Mesodermal cell (in vitro differentiated cells): ENCODE measurements at regions not wholly inside any gene's neighbourhood (a gene's known extent, or its start where the extent isn't known, plus 50 kb on each side); places are given as distances from the start of the nearest gene placed in this dataset.
A peak's percentile ranks its signal among the peaks of the same experiment; 100 is the strongest.

ENCODE experiments used
- H3K27ac ChIP-seq: 2 replicates; pipeline ENCODE4 v1.7.0; 2013; ENCODE audit warnings: mild to moderate bottlenecking, low read depth, low read length, moderate library complexity; ENCODE audit not compliant: severe bottlenecking
- H3K36me3 ChIP-seq: 2 replicates; pipeline ENCODE4 v1.7.1; 2013; ENCODE audit warnings: mild to moderate bottlenecking, low read length, moderate library complexity; ENCODE audit not compliant: control insufficient read depth, insufficient read depth
- H3K4me1 ChIP-seq: one replicate; pipeline ENCODE4 v1.7.1; 2013; ENCODE audit warnings: mild to moderate bottlenecking, low read length; ENCODE audit not compliant: insufficient read depth, control insufficient read depth, poor library complexity, severe bottlenecking
- H3K4me3 ChIP-seq: 2 replicates; pipeline ENCODE4 v1.7.0; 2013; ENCODE audit warnings: low read length, control low read depth, mild to moderate bottlenecking; ENCODE audit not compliant: insufficient read depth, poor library complexity, severe bottlenecking; ENCODE audit errors: extremely low read depth
- H3K9me3 ChIP-seq: 2 replicates; pipeline ENCODE4 v1.7.1; 2013; ENCODE audit warnings: mild to moderate bottlenecking, low read length, moderate library complexity; ENCODE audit not compliant: control insufficient read depth
- WGBS, 2 experiments: methylation state at CpG; one replicate each; pipeline ENCODE4 v1.1.5; 2013; ENCODE audit warnings: missing lambda C conversion rate in 2 of 2; ENCODE audit not compliant: insufficient coverage in 2 of 2; 5-methylcytosine and 5-hydroxymethylcytosine counted together

- no peak overlapping the region for H3K4me3 ChIP-seq
- H3K36me3 ChIP-seq = no peaks in the 10 kb centered on the region
- no peaks in the 10 kb centered on the region for H3K9me3 ChIP-seq
- 89 to 91% methylated on average over 7 of the region's 8 CpGs for WGBS, 2 experiments
- peak overlapping the region; percentile 74 for H3K27ac ChIP-seq
- no peaks in the 10 kb centered on the region for H3K4me1 ChIP-seq
Measured at GRCh38 chr2:108067820-108068405, 81.6 kb downstream of the SLC5A7 start.

GRCh38 chr2:108069515-108070310 is 83.4 kb downstream of the SLC5A7 start:
- H3K4me3 ChIP-seq = no peak overlapping the region
- WGBS, 2 experiments = 75 to 78% methylated on average over 1 to 4 of the region's 8 CpGs
- H3K4me1 ChIP-seq = no peaks in the 10 kb centered on the region
- no peak overlapping the region for H3K27ac ChIP-seq
- H3K36me3 ChIP-seq = no peaks in the 10 kb centered on the region
- no peaks in the 10 kb centered on the region for H3K9me3 ChIP-seq

DNA sequence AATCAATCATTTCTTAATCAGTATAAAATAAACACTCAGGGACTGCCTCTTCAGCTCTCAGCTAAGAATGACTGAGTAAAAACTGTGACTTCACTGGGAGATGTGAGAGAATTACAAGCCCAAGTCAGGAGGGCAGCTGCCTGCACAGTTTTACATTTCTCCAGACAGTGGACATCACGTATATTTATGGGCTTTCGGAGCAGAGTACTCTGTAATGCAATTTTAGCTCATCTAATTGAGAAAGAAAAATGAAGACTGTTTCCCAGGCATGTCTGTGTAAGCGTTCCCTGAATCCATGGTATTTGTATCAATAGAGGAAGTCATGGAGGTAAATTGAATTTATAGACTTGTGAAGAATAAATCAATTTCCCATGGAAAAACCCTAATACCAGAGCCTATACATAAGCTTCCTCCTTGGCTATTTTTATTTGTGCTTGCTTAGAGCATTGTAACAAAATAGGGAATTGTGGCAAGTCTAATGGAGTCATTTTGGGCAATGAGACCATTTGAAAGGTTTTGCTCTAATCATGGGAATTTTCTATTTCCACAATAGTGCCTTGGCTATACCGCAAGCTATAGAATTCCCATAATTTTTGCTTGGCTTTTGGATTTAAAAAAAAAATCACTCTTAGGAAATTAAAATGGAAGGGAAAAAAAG is 87.2 kb downstream of the SLC5A7 start:
- Histone ChIP-seq H3K36me3 (no peaks in the 10 kb centered on the region), H3K4me1 (no peaks in the 10 kb centered on the region)
- 86 to 100% methylated on average over 2 of the region's 4 CpGs for WGBS, 2 experiments

DNA sequence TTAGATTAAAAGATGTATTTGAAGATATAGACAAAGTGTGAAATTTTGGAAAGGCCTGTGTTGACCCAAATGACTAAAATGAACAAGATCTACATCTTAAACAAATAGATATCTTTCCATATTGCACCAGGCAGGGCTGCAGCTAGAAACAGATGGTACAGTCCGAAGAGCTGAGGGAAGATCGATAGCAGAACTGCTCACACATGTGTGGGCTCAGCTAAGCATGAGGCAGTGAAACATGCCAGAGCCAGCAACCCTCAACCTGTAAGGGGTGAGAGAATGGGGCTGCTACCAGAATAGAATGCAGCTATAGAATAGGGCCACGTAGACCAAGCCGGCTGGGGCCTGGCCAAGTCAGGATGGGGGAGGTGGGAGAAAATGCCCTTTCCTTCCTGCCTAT is 87.8 kb downstream of the SLC5A7 start:
- Histone ChIP-seq H3K36me3 (no peaks in the 10 kb centered on the region), H3K4me3 (no peak overlapping the region), H3K27ac (no peak overlapping the region), H3K9me3 (no peaks in the 10 kb centered on the region), H3K4me1 (no peaks in the 10 kb centered on the region)
- WGBS, 2 experiments = 82 to 91% methylated on average over 2 of the region's 4 CpGs

More for the DNA sequence above, 87.2 kb downstream of the SLC5A7 start:
- no peak overlapping the region for H3K27ac ChIP-seq
- no peaks in the 10 kb centered on the region for H3K9me3 ChIP-seq
- no peak overlapping the region for H3K4me3 ChIP-seq

DNA sequence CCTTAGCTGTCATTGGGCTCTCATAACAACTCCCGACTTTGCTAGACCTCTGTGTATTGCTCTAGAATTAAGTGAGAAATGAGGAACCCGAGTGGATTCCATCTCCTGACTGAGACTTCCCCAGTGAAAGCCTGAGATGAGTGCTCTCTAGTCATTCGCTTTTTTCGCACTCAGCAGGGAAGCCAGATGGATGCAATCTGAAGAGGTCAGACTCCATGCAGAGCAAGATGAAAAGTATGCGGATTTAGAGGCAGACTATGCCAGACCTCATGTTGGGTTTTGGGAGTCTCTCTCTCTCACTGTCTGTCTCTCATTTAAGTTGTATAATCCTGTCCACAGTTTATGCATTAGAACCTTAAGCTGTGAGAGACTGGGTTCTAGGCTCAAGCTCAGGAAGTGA is 88.6 kb downstream of the SLC5A7 start:
- 64 to 78% methylated on average over 4 to 5 of the region's 5 CpGs for WGBS, 2 experiments
- no peaks in the 10 kb centered on the region for H3K9me3 ChIP-seq
- no peaks in the 10 kb centered on the region for H3K4me1 ChIP-seq
- no peak overlapping the region for H3K27ac ChIP-seq
- no peak overlapping the region for H3K4me3 ChIP-seq
- no peaks in the 10 kb centered on the region for H3K36me3 ChIP-seq

GRCh38 chr2:108076527-108076926 is 90.2 kb downstream of the SLC5A7 start:
- Histone ChIP-seq H3K4me1 (no peaks in the 10 kb centered on the region), H3K4me3 (no peak overlapping the region), H3K9me3 (no peaks in the 10 kb centered on the region), H3K36me3 (no peaks in the 10 kb centered on the region), H3K27ac (no peak overlapping the region)
- 82 to 100% methylated on average over 2 to 4 of the region's 5 CpGs for WGBS, 2 experiments

DNA sequence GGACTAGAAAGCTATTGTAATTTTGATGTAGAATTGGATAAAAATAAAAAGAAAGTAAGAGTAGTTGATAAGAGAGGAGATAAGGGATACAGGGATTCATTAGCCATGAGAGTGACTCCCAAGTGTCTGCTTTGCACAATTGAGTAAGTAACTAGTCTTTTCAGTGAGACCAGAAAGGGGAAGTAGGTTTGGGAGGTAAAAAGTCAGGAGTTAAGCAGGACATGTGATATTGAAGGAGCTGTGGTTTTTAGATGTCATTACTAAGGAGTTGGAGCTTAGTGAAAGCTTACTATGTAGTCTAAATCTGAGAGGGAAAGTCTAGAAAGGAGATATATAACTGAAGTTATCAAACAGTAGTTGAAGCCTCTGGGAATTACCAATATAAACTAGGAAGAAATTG is 93.4 kb downstream of the SLC5A7 start:
- Histone ChIP-seq H3K4me1 (no peaks in the 10 kb centered on the region), H3K9me3 (no peaks in the 10 kb centered on the region), H3K4me3 (no peak overlapping the region), H3K27ac (no peak overlapping the region), H3K36me3 (no peaks in the 10 kb centered on the region)

GRCh38 chr2:108080177-108080576 is 93.9 kb downstream of the SLC5A7 start:
- no peaks in the 10 kb centered on the region for H3K9me3 ChIP-seq
- no peak overlapping the region for H3K4me3 ChIP-seq
- H3K36me3 ChIP-seq = no peaks in the 10 kb centered on the region
- 100% methylated on average over 1 of the region's 1 CpG for WGBS, 2 experiments
- no peak overlapping the region for H3K27ac ChIP-seq
- H3K4me1 ChIP-seq = no peaks in the 10 kb centered on the region

GRCh38 chr2:108082978-108083377 is 96.7 kb downstream of the SLC5A7 start:
- WGBS, 2 experiments = no CpG with 5 or more reads among the region's 1 CpG
- H3K27ac ChIP-seq = no peak overlapping the region

DNA sequence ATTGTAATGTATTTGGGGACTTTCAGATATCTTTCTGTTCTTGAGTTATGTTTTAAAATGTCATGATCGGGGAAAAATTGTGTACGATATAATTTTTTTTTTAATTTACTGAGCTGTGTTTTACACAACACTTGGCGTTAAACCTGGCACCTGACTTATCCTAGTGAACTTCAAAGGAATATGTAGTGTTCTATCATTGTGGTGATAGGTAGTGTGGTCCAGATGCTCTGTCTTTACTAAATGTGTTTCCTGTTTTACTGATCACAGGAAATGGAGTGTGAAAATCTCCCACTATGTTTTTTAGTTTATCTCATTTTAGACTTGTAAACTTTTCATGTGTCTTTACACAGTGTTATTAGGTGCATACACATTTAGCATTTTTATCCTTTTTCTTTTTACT is 98.0 kb downstream of the SLC5A7 start:
- WGBS, 2 experiments = 85 to 90% methylated on average over 2 to 3 of the region's 3 CpGs
- H3K4me3 ChIP-seq = no peak overlapping the region
- H3K9me3 ChIP-seq = no peaks in the 10 kb centered on the region
- H3K4me1 ChIP-seq = no peaks in the 10 kb centered on the region
- H3K36me3 ChIP-seq = no peaks in the 10 kb centered on the region
- H3K27ac ChIP-seq = no peak overlapping the region

More at GRCh38 chr2:108082978-108083377, 96.7 kb downstream of the SLC5A7 start:
- no peak overlapping the region for H3K4me3 ChIP-seq
- H3K9me3 ChIP-seq = no peaks in the 10 kb centered on the region
- H3K36me3 ChIP-seq = no peaks in the 10 kb centered on the region
- no peaks in the 10 kb centered on the region for H3K4me1 ChIP-seq

DNA sequence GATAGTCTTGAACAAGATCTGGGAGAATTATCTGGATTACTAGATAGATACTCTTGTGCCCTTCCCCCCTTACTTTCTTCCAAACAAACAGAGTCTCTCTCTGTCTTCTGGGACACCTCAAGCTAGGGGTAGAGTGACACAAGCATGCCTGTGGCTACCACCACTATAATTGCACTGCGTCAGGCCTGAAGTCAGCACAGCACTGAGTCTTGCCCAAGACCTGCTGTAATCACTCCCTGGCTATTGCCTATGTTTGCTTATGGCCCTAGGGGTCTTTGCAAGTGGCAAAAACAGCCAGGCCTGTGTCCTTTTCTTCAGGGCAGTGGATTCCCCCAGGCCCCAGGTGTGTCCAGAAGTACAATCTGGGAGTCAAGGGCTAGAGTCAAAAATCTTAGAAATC is 106.6 kb downstream of the SLC5A7 start:
- Histone ChIP-seq H3K4me1 (no peaks in the 10 kb centered on the region), H3K9me3 (no peaks in the 10 kb centered on the region), H3K27ac (no peak overlapping the region), H3K4me3 (no peak overlapping the region), H3K36me3 (no peaks in the 10 kb centered on the region)
- 90% methylated on average over 1 of the region's 1 CpG; no CpG with 5 or more reads in 1 of the 2 experiments for WGBS, 2 experiments
